Panc1 (cell line): ENCODE measurements at regions not wholly inside any gene's neighbourhood (a gene's known extent, or its start where the extent isn't known, plus 50 kb on each side); places are given as distances from the start of the nearest gene placed in this dataset.

Source experiments
- ATAC-seq: fragments of 200-7000 bp; cut with Tn5 transposase; 2 replicates; pipeline ENCODE4 v1.9.1; 2020; ENCODE audit warnings: mild to moderate bottlenecking, moderate library complexity
- BruUV-seq: library from RNA; stranded (reverse); fragments of 400-500 nt; replicated peaks from 2 replicates; lab custom pipeline; 2021; lab: Mats Ljungman, UMichigan
- CTCF ChIA-PET: fragments of 300-600 bp; sonication (Branson Sonifier 250); formaldehyde crosslinking; loops from one replicate; lab custom pipeline; 2022; ENCODE audit warnings: antibody characterized with exemption; lab: Charles Lee
- POLR2A ChIA-PET: fragments of 300-600 bp; sonication (Branson Sonifier 250); formaldehyde crosslinking; loops from one replicate; lab custom pipeline; 2022; ENCODE audit warnings: antibody characterized with exemption; lab: Charles Lee
- DNase-seq: peaks from one replicate; pipeline ENCODE4 v3.0.0-alpha.2; 2010; ENCODE audit warnings: low read depth, low spot score
- H3K27ac ChIP-seq: 2 replicates; pipeline ENCODE4 v1.5.1; 2011; ENCODE audit warnings: mild to moderate bottlenecking, low read length, inconsistent platforms
- H3K27me3 ChIP-seq: fragments of 200-500 bp; sonication (Bioruptor generic); 2 replicates; pipeline ENCODE4 v1.6.0; 2014; ENCODE audit warnings: low read length, inconsistent platforms; ENCODE audit not compliant: control insufficient read depth, insufficient read depth
- H3K36me3 ChIP-seq: fragments of 200-500 bp; sonication (Bioruptor generic); 2 replicates; pipeline ENCODE4 v1.5.1; 2014; ENCODE audit warnings: inconsistent platforms, mild to moderate bottlenecking, low read length, moderate library complexity; ENCODE audit not compliant: control insufficient read depth, insufficient read depth
- H3K4me1 ChIP-seq: 2 replicates; pipeline ENCODE4 v1.5.1; 2011; ENCODE audit warnings: inconsistent platforms, mild to moderate bottlenecking, low read length, moderate library complexity; ENCODE audit not compliant: control insufficient read depth, insufficient read depth
- H3K4me3 ChIP-seq, 2 experiments: 2 replicates each; pipeline ENCODE4 v1.5.1; 2011 to 2012; ENCODE audit warnings: low read depth in 2 of 2, low read length in 2 of 2, mild to moderate bottlenecking in 2 of 2, inconsistent platforms in 1 of 2, moderate library complexity in 1 of 2
- H3K9me3 ChIP-seq: fragments of 200-500 bp; sonication (Bioruptor generic); 2 replicates; pipeline ENCODE4 v1.5.1; 2014; ENCODE audit warnings: low read depth, mild to moderate bottlenecking, inconsistent platforms, low read length, moderate library complexity; ENCODE audit not compliant: control insufficient read depth, insufficient read depth
- POLR2AphosphoS5 ChIP-seq: IDR thresholded peaks from 2 replicates; pipeline ENCODE4 v1.6.1; 2012; ENCODE audit warnings: mild to moderate bottlenecking, low read depth, low read length, moderate library complexity
- SIN3A ChIP-seq: IDR thresholded peaks from 2 replicates; pipeline ENCODE4 v1.6.1; 2012; ENCODE audit warnings: low read depth, mild to moderate bottlenecking, low read length, moderate library complexity, borderline replicate concordance; ENCODE audit not compliant: insufficient read depth
- TCF7L2 ChIP-seq: IDR thresholded peaks from 2 replicates; pipeline ENCODE4 v1.6.1; 2011; ENCODE audit warnings: mild to moderate bottlenecking, low read depth, low read length, inconsistent platforms
- in situ Hi-C: cut with HindIII; loops from 2 replicates; pipeline ENCODE4 v1.10.0; 2016; ENCODE audit warnings: low sequenced_read_pairs, low pct_unique_long_range_greater_than_20kb
- intact Hi-C: fragments of 100-400 bp; cut with micrococcal nuclease; formaldehyde crosslinking; loops from one replicate; pipeline ENCODE4 v1.10.0; 2022; ENCODE audit not compliant: unreplicated experiment
- TF ChIP-seq, protein P1 (sequence below): fragments of 450-650 bp; IDR thresholded peaks from 2 replicates; pipeline ENCODE4 v1.5.1; 2017; ENCODE audit warnings: mild to moderate bottlenecking
- TF ChIP-seq, protein P2 (sequence below), 2 experiments: IDR thresholded peaks; 2 replicates each; pipeline ENCODE4 v1.6.1; 2011 to 2012; ENCODE audit warnings: low read depth in 2 of 2, control low read depth in 1 of 2, low read length in 1 of 2, mild to moderate bottlenecking in 1 of 2, moderate library complexity in 1 of 2; ENCODE audit not compliant: insufficient read depth in 1 of 2

DNA sequence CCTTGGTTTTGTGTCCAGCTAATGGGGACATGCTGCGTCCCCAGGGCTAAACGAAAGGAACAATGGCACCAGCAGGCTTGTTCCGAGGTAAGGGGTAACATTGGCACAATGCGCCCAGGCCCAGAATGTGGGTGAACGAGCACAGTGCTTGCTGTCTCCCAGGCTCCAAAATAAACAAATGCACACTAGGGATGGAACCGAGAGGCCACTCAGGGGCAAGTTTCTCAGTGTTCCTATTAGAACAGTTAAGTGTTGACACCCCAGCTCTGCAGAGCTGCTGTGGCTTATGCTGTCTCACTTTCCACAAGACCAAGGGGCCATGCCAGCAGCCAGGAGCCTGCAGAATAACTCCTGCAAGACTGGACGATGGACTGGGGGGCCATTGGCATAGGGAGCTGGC lies 492.4 kb downstream of the GADD45G start:
- in situ Hi-C loops (no loop called here), intact Hi-C loops (loop anchor here (5.0 kb wide), 1 partner anchor 100 kb away; no protein-coding TSS in a partner anchor)
- DNase-seq (no peak), ATAC-seq (no peak)
- ChIA-PET POLR2A (no interaction called here), CTCF (interaction anchor here (1.8 kb wide), 1 partner anchor 499 kb away, joined by 5 read pairs; no protein-coding TSS in a partner anchor)
- TF ChIP-seq, protein P1, sequence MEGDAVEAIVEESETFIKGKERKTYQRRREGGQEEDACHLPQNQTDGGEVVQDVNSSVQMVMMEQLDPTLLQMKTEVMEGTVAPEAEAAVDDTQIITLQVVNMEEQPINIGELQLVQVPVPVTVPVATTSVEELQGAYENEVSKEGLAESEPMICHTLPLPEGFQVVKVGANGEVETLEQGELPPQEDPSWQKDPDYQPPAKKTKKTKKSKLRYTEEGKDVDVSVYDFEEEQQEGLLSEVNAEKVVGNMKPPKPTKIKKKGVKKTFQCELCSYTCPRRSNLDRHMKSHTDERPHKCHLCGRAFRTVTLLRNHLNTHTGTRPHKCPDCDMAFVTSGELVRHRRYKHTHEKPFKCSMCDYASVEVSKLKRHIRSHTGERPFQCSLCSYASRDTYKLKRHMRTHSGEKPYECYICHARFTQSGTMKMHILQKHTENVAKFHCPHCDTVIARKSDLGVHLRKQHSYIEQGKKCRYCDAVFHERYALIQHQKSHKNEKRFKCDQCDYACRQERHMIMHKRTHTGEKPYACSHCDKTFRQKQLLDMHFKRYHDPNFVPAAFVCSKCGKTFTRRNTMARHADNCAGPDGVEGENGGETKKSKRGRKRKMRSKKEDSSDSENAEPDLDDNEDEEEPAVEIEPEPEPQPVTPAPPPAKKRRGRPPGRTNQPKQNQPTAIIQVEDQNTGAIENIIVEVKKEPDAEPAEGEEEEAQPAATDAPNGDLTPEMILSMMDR, result no peak
- TF ChIP-seq, protein P2, sequence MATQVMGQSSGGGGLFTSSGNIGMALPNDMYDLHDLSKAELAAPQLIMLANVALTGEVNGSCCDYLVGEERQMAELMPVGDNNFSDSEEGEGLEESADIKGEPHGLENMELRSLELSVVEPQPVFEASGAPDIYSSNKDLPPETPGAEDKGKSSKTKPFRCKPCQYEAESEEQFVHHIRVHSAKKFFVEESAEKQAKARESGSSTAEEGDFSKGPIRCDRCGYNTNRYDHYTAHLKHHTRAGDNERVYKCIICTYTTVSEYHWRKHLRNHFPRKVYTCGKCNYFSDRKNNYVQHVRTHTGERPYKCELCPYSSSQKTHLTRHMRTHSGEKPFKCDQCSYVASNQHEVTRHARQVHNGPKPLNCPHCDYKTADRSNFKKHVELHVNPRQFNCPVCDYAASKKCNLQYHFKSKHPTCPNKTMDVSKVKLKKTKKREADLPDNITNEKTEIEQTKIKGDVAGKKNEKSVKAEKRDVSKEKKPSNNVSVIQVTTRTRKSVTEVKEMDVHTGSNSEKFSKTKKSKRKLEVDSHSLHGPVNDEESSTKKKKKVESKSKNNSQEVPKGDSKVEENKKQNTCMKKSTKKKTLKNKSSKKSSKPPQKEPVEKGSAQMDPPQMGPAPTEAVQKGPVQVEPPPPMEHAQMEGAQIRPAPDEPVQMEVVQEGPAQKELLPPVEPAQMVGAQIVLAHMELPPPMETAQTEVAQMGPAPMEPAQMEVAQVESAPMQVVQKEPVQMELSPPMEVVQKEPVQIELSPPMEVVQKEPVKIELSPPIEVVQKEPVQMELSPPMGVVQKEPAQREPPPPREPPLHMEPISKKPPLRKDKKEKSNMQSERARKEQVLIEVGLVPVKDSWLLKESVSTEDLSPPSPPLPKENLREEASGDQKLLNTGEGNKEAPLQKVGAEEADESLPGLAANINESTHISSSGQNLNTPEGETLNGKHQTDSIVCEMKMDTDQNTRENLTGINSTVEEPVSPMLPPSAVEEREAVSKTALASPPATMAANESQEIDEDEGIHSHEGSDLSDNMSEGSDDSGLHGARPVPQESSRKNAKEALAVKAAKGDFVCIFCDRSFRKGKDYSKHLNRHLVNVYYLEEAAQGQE (IDR thresholded peaks at IDR 0.05; ENCODE audit: insufficient read depth in 1 of 2, low read depth in 2 of 2, low read length in 1 of 2), result no peak
- no peak overlapping the region for H3K27ac ChIP-seq
- H3K4me1 ChIP-seq, result no peaks in the 10 kb centered on the region; the same call in 1 of the 2 replicates
- no peak overlapping the region for H3K4me3 ChIP-seq
- H3K36me3 ChIP-seq, result no peaks in the 10 kb centered on the region
- BruUV-seq, result no TSS peak
- no peaks in the 10 kb centered on the region for H3K27me3 ChIP-seq
- no peaks in the 10 kb centered on the region for H3K9me3 ChIP-seq

DNA sequence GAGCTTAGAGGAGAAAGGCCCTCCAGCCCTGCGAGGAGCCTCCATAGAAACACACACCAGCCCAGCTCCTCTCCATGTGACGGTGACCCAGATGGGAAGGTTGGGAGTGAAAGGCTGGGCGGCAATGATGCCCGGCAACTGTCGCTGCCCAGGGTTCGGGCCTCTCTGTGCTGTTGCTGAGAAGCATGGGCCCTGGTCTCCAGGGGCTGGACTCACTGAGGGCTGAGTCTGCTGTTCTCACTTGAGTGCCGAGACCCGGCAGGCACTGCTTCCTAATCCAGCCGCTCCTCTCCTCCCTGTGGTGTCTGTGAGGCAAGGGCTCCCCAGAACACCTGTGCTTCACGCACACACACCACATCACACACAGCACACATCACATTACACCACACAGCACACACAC lies 493.6 kb downstream of the GADD45G start:
- H3K27me3 ChIP-seq, result no peaks in the 10 kb centered on the region
- ATAC-seq (no peak), DNase-seq (no peak)
- no TSS peak for BruUV-seq
- H3K9me3 ChIP-seq, result no peaks in the 10 kb centered on the region
- no peaks in the 10 kb centered on the region; the same call in 1 of the 2 replicates for H3K4me1 ChIP-seq
- TF ChIP-seq TCF7L2 (no peak), POLR2AphosphoS5 (no peak), SIN3A (no peak)
- TF ChIP-seq, protein P1, result no peak
- in situ Hi-C loops, result no loop called here
- no peak overlapping the region for H3K4me3 ChIP-seq
- intact Hi-C loops, result loop anchor here (5.0 kb wide), 1 partner anchor 101 kb away; no protein-coding TSS in a partner anchor
- CTCF ChIA-PET, result interaction anchor here (0.9 to 1.8 kb wide), 2 partner anchors 496 to 500 kb away, joined by 5 read pairs; no protein-coding TSS in a partner anchor
- no peaks in the 10 kb centered on the region for H3K36me3 ChIP-seq
- POLR2A ChIA-PET, result no interaction called here
- no peak overlapping the region for H3K27ac ChIP-seq
